IPS-NIHi7 (cell line): ENCODE measurements at regions not wholly inside any gene's neighbourhood (a gene's known extent, or its start where the extent isn't known, plus 50 kb on each side); places are given as distances from the start of the nearest gene placed in this dataset.
"Not testable (repeated sequence)": the region's sequence is repeated elsewhere in the genome, so short reads cannot be mapped to it uniquely, and the experiment has no call there.

ENCODE experiments used
- DNase-seq: peaks from one replicate; pipeline ENCODE4 v3.0.0; 2012; ENCODE audit warnings: mixed read lengths; ENCODE audit errors: extremely low spot score

DNA sequence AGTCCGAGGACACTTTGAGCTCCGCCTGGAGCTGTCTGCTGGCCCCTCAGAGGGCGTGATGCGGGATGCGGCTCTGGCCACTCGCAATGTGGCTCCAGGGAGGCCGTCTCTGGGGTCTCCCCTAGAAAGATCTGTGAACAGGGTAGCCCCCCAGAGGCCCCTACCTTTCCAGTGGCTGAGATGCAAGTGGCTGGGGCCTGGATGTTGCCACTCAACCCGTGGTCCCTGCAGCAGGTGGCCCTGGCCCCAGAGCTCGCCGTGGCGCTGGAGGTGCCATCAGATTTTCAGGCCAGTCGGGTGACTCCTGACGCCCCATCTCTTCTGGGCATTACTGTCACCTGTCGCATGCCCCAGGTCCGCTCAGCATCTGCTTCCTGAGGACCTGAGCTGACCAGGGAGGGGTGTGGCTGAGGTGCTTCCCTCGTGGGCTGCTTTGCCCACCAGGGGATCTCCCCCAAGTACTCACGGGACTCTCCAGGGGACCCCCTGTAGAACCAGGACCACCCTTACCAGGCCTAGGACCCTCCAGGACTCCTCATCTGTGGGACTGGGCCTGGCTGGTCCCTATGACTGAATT, 102.1 kb upstream of the LRPAP1 start:
- DNase-seq: no peak

DNA sequence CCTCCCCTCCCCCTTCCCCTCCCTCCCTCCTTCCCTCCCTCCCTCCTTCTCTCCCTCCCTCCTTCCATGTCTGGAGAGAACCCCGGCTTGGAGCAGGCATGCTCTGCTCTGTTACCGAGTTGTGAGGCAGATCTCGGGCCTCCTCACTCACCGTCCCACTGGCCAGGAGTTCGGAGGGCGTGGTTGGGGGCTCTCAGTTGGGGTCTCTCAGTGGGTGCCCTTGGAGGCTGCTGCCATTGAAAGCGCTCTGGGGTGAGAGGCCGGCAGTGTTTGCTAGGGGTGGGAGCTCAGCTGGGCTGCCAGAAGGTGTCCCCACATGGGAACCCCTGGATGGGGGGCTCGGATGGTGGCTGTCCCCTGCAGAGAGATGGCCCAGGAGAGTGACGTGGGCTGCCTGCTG, 101.1 kb upstream of the LRPAP1 start:
- DNase-seq: not testable (repeated sequence)

DNA sequence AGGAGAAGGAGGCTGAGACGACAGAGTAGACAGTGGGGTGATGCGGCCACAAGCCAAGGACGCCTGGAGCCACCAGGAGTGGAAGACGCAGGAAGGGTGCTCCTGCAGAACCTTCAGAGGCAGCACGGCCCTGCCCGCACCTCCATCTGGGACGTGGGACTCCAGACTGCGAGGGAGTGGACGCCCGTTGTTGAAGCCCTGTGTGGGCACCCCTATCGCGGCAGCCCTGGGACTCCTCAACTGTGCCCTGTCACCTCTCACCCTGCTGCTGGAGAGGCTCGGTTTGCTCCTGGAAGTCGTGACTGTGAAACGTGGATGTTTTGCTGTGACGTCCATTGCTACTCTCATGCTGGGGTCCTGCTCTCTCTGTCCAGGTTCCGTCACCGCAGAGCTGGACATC, 100.6 kb upstream of the LRPAP1 start:
- not testable (repeated sequence) for DNase-seq

DNA sequence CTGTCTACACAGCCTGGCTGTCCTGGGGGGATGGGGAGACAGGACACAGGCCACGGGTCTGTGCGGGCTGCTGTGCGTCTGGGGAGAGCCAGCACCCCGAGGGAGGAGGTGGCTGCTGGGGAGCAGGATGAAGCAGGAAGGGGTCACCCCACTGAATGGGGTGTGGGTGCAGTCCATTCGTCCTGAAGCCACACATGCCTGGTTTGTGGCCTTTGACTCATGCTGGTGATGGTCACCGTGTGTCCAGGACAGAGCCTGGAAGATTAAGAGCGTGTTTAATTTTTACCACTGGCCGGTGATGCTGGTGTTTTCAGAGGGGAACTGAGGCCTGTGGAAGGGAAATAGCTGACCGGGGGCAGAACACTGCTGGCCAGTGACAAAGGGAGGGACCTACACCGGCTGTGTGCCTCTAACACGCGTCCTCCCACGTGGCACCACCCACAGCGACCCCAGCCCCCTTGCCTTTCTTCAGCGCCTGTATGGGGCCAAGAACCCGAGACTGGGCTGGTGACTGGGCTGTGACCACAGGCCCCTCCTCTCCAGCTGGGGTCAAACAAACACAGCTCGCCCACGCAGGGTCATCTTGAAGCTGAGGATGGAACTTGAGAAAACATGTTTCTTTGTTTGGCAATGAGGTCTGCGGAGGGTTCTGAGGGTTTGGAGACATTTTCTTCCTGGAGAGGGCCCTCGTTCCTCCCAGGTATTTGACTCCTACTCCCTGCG, 99.5 kb upstream of the LRPAP1 start:
- DNase-seq: not testable (repeated sequence)

DNA sequence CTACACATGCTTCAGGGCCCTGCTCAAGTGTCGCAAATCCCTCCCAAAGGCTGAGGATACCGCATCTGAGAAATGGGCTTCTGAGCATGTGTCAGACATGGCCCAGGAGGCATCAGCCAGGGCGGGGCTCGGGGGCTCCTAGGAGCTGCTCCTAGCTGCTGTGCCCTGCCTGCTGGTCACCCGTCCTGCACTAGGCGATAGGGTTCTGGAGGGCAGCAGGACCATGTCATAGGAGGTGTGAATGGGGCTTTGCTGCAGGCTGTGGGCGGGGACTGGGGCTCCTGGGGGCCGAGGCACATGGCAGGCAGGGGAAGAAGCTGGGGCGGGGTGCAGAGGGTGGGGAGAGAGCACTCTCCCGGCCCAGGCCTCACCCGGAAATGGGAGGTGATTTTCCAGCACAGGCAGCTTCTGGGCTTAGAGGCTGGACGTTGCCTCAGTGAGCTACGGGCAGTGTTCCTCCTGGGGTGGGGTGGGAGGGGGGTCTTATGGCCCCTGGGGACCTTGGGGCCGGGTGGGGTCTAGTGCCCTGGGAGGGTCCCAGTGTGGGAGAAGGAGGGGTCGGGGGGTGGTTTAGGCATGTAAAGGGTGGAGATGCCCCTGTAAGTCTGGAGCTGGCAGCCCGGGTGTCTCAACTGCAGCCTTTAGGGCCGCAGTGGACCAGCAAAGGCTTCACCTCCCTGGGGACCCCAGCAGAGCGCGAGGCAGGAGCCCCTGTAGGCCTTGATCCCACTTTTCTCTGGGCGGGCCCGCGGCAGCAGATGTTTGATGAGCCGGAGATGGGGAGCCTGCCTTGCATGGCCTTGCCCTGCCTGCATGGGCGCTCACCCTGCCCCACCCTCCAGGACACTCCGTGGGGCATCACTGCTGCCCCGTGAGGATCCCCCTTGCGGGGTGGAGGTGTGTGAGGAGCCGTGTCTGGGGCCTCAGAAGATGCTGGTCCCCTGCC, 98.6 kb upstream of the LRPAP1 start:
- no peak for DNase-seq

DNA sequence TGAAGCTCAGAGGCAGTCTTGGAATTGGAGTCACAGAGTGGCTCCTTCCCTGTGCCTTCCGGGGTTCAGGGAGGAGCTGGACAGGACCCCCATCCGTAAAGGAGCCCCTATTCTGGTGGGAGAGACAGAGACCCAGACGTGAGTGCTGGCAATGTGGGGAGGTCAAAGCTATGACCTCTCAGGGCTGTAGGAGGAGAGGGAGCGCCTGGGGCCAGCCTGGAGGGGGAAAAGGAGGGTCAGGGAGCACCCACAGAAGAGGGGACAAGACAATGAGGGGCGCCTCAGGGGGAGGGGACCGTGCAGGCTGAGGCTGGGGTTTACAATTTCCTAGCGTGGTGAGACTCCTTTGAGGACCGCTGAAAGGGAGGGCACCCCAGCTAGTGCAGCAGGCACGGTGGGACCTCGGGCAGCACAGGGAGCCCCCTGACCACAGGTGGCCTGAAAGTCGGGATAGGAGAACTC, 97.9 kb upstream of the LRPAP1 start:
- no peak for DNase-seq

DNA sequence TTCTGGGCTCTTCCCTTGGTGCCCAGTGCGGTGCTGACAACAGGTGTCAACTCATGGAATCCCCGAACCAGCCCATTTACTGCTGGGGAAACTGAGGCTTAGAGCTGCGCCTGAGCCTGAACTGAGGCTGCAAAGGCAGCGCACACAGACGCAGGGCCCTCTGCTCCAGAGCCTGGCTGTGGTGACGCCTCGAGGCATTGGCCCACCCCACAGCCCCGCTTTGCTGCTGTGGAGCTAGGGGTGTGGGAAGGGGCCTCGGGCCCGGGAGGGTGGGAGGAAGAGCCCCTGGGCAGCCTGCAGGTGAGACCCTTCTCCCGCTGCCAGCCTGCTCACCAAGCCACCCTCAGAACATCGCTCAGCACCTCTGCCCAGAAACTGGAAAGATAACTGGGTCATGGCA, 97.4 kb upstream of the LRPAP1 start:
- no peak for DNase-seq

DNA sequence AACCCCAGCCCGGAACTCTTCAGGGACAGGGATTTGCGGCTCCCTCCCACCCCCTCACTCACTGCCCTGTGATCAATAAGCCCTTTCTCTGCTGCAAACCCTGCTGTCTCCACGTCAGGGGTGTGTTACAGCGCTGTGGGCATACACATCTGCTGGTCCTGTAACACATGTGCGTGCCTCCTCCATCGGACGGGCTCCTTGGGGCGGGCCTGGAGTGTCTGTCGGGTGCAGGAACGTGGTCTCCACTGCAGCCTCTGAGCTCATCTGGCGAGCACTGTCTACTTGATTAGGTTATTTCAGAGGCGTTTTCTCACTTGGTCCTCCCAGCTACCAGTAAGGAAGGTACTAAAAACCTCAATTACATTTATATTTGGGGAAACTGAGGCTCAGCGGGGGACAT, 97.0 kb upstream of the LRPAP1 start:
- not testable (repeated sequence) for DNase-seq

DNA sequence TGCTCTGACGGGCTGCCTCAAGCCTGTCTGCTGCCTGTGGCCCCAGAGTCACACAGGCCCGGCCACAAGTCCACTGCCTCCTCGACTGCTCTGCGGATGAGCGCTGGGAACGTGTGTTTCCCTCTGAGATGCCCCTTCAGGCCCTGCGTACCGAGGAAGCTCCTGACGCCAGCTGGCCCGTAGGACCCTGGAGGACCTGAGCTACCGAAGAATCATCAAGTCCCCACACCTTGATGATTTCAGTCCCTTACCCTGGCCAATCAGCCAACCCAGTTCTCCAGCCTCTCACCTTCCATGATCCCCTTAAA, 96.6 kb upstream of the LRPAP1 start:
- DNase-seq: no peak

DNA sequence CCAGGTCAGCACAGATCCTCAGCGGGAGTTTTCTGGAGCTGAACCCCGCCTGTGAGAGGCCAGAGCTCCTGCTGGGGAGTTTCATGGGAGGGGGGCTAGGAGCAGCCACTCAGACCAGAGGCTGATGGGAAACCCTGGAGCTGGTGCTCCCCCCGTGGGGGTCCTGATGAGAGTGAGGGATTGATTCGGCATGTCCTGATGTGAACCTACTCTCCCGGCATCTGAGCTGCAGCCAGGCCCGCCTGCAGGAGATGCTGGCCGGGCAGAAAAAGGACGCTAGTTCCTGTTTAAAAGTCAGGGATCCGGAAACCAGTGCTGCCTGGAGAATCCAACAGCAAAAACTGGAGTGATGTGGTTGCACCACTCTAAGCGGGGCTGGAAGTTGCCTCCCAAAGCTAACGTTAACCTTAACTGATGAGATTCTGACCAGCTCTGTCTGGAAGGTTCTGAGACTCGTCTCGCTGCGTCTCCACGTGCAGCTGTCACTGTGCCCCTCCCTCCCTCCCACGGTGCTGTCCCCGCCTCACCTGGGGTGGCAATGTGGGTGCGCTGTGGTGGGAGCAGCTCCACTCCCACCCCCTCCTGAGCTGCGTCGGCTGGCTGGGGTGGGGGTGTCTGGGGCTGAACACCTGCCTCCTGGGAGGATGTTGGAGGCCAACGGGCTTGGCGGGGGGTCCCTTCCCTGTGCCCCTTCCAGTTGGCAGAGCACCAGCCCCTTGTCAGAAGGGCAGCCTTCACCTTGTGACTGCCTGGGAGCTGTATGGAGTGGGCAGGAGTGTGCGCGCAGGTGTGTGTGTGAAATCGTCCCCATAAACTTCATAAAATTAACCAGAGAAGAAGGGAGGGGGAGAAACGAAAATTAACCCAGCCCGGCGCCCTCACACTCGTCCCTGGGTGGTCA, 96.0 kb upstream of the LRPAP1 start:
- DNase-seq: not testable (repeated sequence)

DNA sequence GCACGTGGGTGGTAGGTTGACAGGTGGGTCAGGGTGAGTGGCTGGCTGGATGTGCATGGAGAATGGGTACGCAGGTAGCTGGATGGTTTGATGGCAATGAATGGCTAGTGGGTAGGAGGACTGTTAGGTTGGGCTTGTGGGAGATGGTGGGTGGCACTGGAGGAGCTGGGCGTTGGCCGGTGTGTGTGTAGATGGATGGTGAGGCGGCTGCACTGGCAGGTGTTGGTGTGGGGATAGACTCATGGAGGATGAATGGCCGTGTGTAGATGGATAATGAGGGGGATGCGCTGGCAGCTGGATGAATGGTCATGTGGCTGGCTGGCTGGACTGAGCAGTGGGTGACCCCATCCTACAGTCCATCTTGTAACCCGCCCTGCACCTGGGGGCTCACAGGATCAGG, 95.2 kb upstream of the LRPAP1 start:
- DNase-seq: not testable (repeated sequence)

DNA sequence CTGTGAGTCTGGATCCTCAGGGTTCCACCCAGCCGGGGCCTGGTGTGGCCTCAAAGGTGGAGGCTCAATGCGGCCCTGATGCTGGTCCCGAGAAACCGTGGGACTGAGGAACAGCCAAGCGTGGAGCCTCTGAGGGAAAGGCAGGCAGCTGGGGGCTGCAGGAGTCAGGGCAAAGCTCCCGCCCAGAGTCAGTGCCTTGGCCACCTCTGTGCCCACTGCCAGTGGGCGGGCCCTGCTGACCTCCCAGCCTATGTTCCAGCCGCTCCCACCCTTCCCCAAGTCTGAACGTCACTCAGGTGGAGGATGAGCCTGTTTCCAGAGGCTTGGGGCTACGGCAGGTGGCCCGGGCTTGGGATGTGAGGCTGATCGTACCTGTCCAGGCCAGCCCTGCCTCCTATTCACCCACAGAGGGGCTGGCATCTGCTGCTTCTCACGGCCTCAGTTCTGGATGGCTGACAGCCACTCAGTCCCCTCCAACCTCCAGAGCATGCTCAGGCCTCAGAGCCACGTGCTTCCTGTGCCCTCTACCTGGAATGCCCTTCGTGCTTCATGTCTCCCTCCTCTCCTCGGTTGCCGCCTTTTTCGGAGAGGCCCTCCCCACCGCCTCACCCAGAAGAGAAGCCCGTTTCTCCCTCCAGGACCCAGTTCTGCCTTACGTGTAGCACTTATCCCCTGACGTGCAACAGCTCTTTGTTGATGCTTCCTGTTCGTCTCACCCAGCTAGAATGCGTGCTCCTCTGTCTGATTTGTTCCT, 94.1 kb upstream of the LRPAP1 start:
- DNase-seq: not testable (repeated sequence)

DNA sequence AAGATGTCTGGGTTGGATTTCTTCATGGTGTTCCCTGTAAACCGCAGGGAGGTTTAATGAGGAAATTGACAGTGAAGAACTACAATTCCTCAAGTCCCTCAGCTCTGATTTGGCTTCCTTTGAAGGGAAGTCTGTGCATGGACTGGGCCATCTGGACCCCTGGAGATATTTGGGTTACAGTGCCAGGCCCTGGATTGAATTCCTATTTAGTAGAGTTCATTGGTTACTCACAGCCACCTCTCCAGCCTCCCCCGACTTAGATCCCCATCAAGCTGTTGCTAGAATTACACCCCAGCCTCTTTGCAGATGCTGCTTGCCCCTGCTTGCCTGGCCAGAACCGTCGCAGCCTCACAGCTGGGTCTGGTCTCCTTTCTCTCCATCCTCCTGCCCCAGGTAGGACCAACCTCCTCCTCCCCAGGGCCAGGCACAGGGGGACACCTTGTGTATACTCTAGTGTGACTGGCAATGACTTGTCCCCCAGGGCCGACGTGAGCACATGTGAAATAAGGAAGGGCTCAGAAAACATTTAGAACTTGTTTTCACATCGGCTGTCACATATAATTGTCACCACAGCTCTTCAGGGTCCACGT, 93.2 kb upstream of the LRPAP1 start:
- not testable (repeated sequence) for DNase-seq

DNA sequence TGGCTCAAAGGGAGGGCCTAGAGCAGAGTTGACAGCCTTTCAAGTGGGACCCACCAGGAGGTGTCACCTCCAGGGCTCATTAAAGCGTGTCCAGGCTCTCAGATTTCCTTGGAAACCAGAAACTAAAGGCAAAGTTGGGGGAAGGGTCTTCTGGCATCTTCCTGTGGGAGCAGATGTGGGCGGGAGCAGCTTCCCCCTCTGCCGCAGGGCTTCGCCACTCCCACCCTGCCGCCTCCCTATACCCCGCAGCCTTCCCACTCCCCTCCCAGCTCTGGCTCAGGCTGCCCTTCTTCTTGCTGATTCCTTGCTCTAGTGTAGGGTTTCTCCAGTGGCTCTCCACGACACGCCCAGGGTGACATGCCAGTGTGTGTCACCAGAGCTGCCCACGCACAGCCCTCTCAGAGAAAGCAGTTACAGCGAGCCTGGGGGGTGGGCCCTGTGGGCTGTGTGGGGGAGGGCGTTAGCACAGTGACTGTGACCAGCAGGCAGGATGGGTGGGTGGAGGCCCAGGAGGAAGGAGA, 91.6 kb upstream of the LRPAP1 start:
- DNase-seq: peak; percentile 47

DNA sequence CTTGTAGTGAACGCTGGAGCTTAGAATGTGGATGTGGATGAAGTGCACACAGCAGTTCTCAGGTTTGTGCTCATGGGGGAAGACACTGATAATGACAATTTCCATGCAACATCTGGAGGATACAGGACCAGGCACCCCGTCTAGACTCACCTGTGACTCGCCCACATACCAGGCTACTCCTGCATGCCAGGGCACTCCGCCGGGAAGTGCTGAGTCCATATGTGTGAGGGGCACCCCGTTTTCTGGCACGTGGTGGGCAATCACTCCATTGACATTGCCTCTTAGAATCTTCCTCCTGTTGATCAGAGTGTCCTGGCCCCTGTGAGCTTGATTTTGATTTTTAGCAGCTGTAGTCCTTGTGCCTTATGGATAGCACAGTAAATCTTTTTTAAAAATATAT, 90.9 kb upstream of the LRPAP1 start:
- DNase-seq: no peak

DNA sequence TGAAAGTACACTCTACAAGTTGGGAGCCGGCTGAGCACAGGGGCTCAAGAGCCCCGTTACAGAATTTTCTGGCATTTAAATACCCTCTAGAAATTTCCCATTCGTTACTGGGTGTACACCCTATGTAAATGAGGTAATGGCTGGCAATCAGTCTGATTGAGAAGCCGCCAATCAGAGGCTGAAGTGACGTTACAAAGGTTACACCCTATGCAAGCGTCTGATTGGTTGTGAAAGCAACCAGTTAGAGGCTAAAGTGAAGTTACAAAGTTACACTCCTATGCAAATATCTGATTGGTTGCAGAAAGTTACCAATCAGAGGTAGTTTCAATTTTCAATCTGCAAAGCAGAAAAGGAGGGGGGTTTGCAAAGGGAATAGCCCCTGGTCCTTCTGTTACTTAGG, 88.1 kb upstream of the LRPAP1 start:
- DNase-seq: not testable (repeated sequence)

DNA sequence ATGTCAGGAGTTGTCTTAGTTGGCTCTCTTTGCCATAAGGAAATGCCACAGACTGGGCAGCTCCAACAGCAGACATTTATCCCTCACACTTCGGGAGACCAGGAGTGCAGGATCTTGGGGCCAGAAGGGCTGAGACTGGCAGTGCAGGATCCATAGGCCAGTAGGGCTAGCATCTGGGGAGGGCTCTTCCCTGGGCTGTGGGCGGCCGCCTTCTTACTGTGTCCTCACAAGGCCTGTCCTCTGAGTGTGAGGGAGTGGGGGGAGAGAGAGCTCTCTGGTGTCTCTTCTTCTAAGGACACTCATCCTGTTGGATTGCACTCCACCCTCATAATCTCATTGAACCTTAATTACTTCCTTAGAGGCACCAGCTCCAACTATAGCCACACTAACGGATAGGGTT, 87.5 kb upstream of the LRPAP1 start:
- not testable (repeated sequence) for DNase-seq

DNA sequence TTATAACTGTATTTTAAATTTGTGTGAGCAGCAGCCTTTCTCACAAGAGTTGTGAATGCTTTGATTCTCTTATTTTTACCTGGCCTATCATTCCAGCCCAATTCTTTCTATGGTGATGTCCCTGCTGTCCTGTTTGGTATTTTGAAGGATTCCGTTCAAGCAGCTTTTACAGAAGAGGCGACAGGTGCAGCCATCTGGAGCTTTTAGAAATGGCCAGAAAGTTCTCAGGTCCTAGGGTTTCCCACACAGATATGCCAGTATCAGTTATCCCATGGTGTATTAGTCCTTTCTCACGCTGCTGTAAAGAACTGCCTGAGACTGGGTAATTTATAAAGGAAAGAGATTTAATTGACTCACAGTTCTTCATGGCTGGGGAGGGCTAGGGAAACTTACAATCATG, 86.1 kb upstream of the LRPAP1 start:
- not testable (repeated sequence) for DNase-seq

DNA sequence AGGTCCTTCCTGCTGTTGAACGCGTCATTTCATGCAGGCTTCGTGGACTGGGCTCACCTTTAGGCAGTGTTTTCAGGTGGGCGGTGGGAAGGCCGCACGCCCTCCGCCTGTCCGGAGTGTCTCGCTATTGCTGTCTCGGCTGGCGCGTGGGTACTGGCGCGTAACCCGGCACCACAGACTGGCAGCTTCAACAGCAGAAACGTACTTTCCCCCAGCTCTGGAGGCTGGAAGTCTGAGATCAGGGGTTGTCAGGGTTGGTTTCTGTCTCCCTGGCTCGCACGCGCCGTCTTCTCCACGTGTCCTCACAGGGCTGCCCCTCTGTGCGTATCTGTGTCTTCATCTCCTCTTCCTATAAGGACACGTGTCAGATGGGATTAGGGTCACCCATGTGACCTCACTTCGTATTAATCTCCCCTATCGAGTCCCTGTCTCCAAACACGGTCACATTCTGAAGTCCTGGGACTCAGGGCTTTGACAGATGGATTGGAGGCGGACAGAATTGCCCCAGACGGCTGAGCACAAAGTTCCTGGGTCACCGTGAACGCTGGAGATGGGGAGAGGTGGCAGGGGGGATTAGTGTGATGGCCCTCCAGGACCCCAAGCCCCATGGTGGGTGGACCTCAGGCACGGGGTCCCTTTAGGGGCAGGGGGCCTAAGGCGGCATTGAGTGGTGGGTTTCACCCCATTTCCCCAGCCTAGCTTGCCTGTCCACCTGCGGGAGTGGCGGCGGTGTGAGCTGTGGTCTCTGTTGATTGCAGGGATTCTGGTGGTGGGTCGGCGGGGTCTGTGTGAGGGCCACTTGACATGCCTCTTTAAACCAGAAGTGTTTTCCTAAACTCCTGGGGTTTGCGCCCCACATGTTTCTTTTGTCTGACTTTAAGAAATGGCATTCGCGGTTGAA, 83.4 kb upstream of the LRPAP1 start:
- DNase-seq: no peak

DNA sequence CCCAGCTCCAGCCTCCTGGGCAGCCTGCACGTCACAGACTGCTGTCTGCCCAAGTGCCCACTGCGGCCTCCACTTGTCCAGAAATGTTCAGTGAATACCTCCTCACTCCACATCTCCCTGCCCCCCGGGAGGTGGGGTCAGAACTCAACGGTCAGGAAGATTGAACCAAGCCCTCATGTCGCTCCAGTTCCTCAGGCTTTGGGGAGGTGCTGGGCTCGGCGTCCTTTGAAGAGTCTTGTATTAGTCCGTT, 82.4 kb upstream of the LRPAP1 start:
- DNase-seq: no peak
